Common myeloid progenitor, CD34-positive (primary cell): ENCODE measurements at regions not wholly inside any gene's neighbourhood (a gene's known extent, or its start where the extent isn't known, plus 50 kb on each side); places are given as distances from the start of the nearest gene placed in this dataset.
"Not testable (repeated sequence)": the region's sequence is repeated elsewhere in the genome, so short reads cannot be mapped to it uniquely, and the experiment has no call there.

Experiments used
- CTCF ChIA-PET: fragments of 350-600 bp; sonication (Branson Sonifier 250); formaldehyde crosslinking; loops from one replicate; lab custom pipeline; 2021; ENCODE audit warnings: antibody characterized with exemption; lab: Charles Lee
- POLR2A ChIA-PET: fragments of 350-600 bp; sonication (Branson Sonifier 250); formaldehyde crosslinking; loops from one replicate; lab custom pipeline; 2021; ENCODE audit warnings: antibody characterized with exemption; lab: Charles Lee
- DNase-seq, 3 donors: peaks; one replicate each; pipeline versions ENCODE4 v3.0.0 to v3.0.0-alpha.2; 2013
- H3K27ac ChIP-seq, 2 experiments: 1 replicate in 1 of 2; 2 replicates in 1 of 2; pipeline ENCODE4 v1.7.0; 2013; ENCODE audit warnings: inconsistent platforms in 2 of 2, low read length in 2 of 2, mild to moderate bottlenecking in 2 of 2, low read depth in 1 of 2, moderate library complexity in 1 of 2; ENCODE audit not compliant: severe bottlenecking in 2 of 2, insufficient read depth in 1 of 2, poor library complexity in 1 of 2
- H3K27me3 ChIP-seq, 5 experiments: replicated peaks in 2 of 5; 1 replicate in 3 of 5; 2 replicates in 2 of 5; pipeline versions ENCODE4 v1.6.1 to v1.7.0; 2013; ENCODE audit warnings: low read length in 4 of 5, mild to moderate bottlenecking in 2 of 5, moderate library complexity in 2 of 5, inconsistent platforms in 1 of 5; ENCODE audit not compliant: insufficient read depth in 5 of 5, control insufficient read depth in 4 of 5
- H3K36me3 ChIP-seq, 4 experiments: 1 replicate in 2 of 4; 2 replicates in 2 of 4; pipeline versions ENCODE4 v1.6.1 to v1.7.0; 2013; ENCODE audit warnings: low read length in 3 of 4, control low read depth in 1 of 4, mild to moderate bottlenecking in 1 of 4; ENCODE audit not compliant: control insufficient read depth in 4 of 4, insufficient read depth in 4 of 4
- H3K4me1 ChIP-seq, 4 experiments: 1 replicate in 3 of 4; 2 replicates in 1 of 4; pipeline versions ENCODE4 v1.6.1 to v1.7.1; 2013; ENCODE audit warnings: low read length in 3 of 4, mild to moderate bottlenecking in 3 of 4, control low read depth in 1 of 4, inconsistent platforms in 1 of 4, moderate library complexity in 1 of 4; ENCODE audit not compliant: control insufficient read depth in 4 of 4, insufficient read depth in 4 of 4; ENCODE audit errors: control extremely low read depth in 1 of 4
- H3K4me3 ChIP-seq, 7 experiments: 1 replicate in 4 of 7; 2 replicates in 3 of 7; pipeline versions ENCODE4 v1.5.1 to v1.7.0; 2013; ENCODE audit warnings: mild to moderate bottlenecking in 7 of 7, low read length in 6 of 7, moderate library complexity in 6 of 7, inconsistent platforms in 2 of 7, low read depth in 2 of 7, control low read depth in 1 of 7; ENCODE audit not compliant: insufficient read depth in 4 of 7, control insufficient read depth in 1 of 7; ENCODE audit errors: extremely low read depth in 1 of 7
- H3K9me3 ChIP-seq, 5 experiments: 1 replicate in 4 of 5; 2 replicates in 1 of 5; pipeline versions ENCODE4 v1.6.1 to v1.7.1; 2013; ENCODE audit warnings: low read length in 4 of 5, mild to moderate bottlenecking in 2 of 5, inconsistent platforms in 1 of 5, low read depth in 1 of 5, moderate library complexity in 1 of 5; ENCODE audit not compliant: control insufficient read depth in 4 of 5, insufficient read depth in 2 of 5; ENCODE audit errors: control extremely low read depth in 1 of 5
- WGBS: methylation state at CpG from one replicate; pipeline ENCODE4 v1.1.5; 2013; ENCODE audit not compliant: insufficient coverage; 5-methylcytosine and 5-hydroxymethylcytosine counted together

DNA sequence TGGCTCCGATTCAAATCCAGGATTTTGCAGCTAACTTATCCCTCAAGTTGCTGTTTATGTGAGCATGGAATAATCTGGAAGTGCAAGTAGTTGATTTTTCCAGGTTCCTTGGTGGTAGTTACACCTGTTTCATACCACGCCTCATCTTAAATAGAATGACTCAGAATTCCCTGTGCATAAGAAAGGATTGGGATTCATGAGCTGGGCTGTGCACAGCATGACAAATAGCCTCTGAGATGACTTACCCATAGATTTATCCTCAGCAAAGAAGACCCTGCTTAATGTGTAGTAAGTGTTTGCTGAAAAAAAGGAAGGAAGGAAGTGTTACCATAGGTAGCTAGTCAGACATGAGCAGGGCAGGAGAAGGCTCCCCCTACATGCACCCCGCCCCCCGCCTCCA lies 777.7 kb upstream of the ADGRL3 start:
- H3K4me3 ChIP-seq: no peak overlapping the region
- H3K36me3 ChIP-seq: no peaks in the 10 kb centered on the region
- no peak for DNase-seq
- H3K27ac ChIP-seq: no peak overlapping the region
- peaks cover 0 to 3% (median 0%) of the 10 kb centered on the region in 5 experiments for H3K9me3 ChIP-seq
- H3K4me1 ChIP-seq: no peaks in the 10 kb centered on the region
- ChIA-PET POLR2A (no interaction called here), CTCF (no interaction called here)
- WGBS: 100% methylated on average over 2 of the region's 4 CpGs
- H3K27me3 ChIP-seq: no peaks in the 10 kb centered on the region

GRCh38 chr4:60423573-60424184 lies 776.4 kb upstream of the ADGRL3 start:
- POLR2A ChIA-PET, DNase-seq, H3K27ac ChIP-seq, CTCF ChIA-PET, H3K36me3 ChIP-seq, H3K4me3 ChIP-seq, H3K27me3 ChIP-seq, H3K9me3 ChIP-seq, H3K4me1 ChIP-seq: not testable (repeated sequence)

DNA sequence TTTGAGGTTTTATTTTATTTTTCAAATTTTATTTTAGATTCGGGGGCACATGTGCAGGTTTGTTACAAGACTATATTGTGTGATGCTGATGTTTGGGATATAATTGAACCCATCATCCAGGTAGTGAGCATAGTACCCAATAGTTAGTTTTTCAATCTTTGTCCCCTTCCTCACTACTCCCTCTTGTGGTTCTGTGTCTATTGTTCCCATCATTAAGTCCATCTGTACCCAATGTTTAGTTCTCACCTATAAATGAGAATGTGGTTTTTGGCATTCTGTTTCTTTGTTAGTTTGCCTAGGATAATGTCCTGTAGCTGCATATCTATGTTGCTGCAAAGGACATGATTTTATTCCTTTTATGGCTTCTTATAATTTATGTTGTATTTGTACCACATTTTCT lies 767.2 kb upstream of the ADGRL3 start:
- Histone ChIP-seq H3K36me3 (no peaks in the 10 kb centered on the region), H3K9me3 (no peaks in the 10 kb centered on the region), H3K27me3 (no peaks in the 10 kb centered on the region), H3K4me3 (no peak overlapping the region), H3K27ac (no peak overlapping the region), H3K4me1 (no peaks in the 10 kb centered on the region)
- POLR2A ChIA-PET: no interaction called here
- CTCF ChIA-PET: no interaction called here
- WGBS: no CpG with 5 or more reads among the region's 1 CpG
- DNase-seq: no peak

- no peak overlapping the region for H3K4me3 ChIP-seq
Observed at GRCh38 chr4:60443068-60443467, 757.1 kb upstream of the ADGRL3 start.

DNA sequence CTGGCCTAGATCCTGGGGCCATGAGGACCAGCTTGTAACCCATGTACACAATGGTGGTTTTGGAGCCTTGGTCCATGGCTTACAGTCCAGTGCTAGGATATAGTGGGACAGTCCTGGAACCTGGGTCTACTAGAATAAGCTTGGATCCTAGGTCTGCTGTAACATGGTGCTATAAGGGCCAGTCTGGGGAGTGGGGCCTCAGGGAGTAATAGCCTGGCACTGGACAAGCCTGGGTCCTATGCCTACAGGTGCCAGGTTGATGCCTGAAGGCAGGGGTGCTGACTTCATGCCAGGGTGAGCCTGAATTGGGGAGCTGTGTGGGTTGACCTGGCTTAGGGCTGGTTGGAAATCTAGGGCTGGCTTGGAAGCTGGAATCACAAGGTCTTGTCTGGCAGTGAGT lies 756.3 kb upstream of the ADGRL3 start:
- H3K36me3 ChIP-seq: no peaks in the 10 kb centered on the region
- peaks cover 0 to 5% (median 0%) of the 10 kb centered on the region in 5 experiments for H3K9me3 ChIP-seq
- ChIA-PET CTCF (no interaction called here), POLR2A (no interaction called here)
- H3K27me3 ChIP-seq: no peaks in the 10 kb centered on the region
- no peak overlapping the region for H3K4me3 ChIP-seq
- H3K27ac ChIP-seq: no peak overlapping the region
- H3K4me1 ChIP-seq: no peaks in the 10 kb centered on the region
- no peak for DNase-seq

More at GRCh38 chr4:60443068-60443467, 757.1 kb upstream of the ADGRL3 start:
- peaks cover 0 to 5% (median 0%) of the 10 kb centered on the region in 5 experiments for H3K9me3 ChIP-seq
- H3K27me3 ChIP-seq: no peaks in the 10 kb centered on the region
- H3K36me3 ChIP-seq: no peaks in the 10 kb centered on the region
- no peaks in the 10 kb centered on the region for H3K4me1 ChIP-seq
- no peak for DNase-seq
- no peak overlapping the region for H3K27ac ChIP-seq
- POLR2A ChIA-PET: no interaction called here
- CTCF ChIA-PET: no interaction called here

GRCh38 chr4:60450054-60450453 lies 750.1 kb upstream of the ADGRL3 start:
- Histone ChIP-seq H3K36me3 (no peaks in the 10 kb centered on the region), H3K9me3 (no peaks in the 10 kb centered on the region), H3K4me3 (no peak overlapping the region), H3K4me1 (no peaks in the 10 kb centered on the region), H3K27me3 (no peaks in the 10 kb centered on the region), H3K27ac (no peak overlapping the region)
- WGBS: 86% methylated on average over 1 of the region's 1 CpG
- DNase-seq: no peak
- ChIA-PET POLR2A (no interaction called here), CTCF (no interaction called here)

DNA sequence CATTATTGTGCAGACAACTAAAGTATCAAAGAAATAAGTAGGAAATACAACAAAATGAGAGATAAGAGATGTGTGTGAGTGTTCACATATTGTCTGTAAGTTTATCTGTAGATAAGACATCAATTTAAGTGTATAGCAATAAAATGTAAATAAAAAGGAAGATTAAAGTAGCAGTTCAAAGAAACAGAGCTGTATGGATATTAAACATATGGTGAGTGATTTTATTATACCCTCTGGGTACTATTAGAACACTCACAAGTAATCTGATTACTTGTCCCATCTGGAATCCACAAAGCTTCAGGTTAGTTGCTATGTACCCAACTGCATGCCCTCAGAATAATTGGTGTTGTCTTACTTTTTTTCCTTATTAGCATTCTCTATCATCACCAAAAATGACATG lies 747.9 kb upstream of the ADGRL3 start:
- POLR2A ChIA-PET: no interaction called here

More for the DNA sequence above, 747.9 kb upstream of the ADGRL3 start:
- no peak overlapping the region for H3K4me3 ChIP-seq
- no peak for DNase-seq
- H3K4me1 ChIP-seq: no peaks in the 10 kb centered on the region
- H3K9me3 ChIP-seq: no peaks in the 10 kb centered on the region
- H3K36me3 ChIP-seq: no peaks in the 10 kb centered on the region
- no peak overlapping the region for H3K27ac ChIP-seq
- CTCF ChIA-PET: no interaction called here
- no peaks in the 10 kb centered on the region for H3K27me3 ChIP-seq
